Stomach (tissue), 8 donors: ENCODE measurements at regions not wholly inside any gene's neighbourhood (a gene's known extent, or its start where the extent isn't known, plus 50 kb on each side); places are given as distances from the start of the nearest gene placed in this dataset.

Source experiments
- DNase-seq, 2 donors: peaks; one replicate each; pipeline versions ENCODE4 v3.0.0 to v3.0.0-alpha.2; 2013 to 2019
- H3K27ac ChIP-seq, 5 donors: fragments of 200-600 bp in 4 of 5; sonication (generic) in 4 of 5; one replicate each; pipeline ENCODE4 v1.5.1; 2013 to 2019; ENCODE audit warnings: mild to moderate bottlenecking in 1 of 5, moderate library complexity in 1 of 5
- H3K27me3 ChIP-seq, 3 donors: fragments of 200-600 bp; sonication (generic); one replicate each; pipeline ENCODE4 v1.5.1; 2017 to 2019; ENCODE audit warnings: mixed run types in 1 of 3
- H3K36me3 ChIP-seq, 4 donors: fragments of 200-600 bp; sonication (generic); 1 replicate in 3 of 4; 2 replicates in 1 of 4; pipeline ENCODE4 v1.5.1; 2016 to 2019
- H3K4me1 ChIP-seq, 4 donors: fragments of 200-600 bp; sonication (generic); one replicate each; pipeline ENCODE4 v1.5.1; 2016 to 2019
- H3K4me3 ChIP-seq, 4 donors: fragments of 200-600 bp; sonication (generic) in 3 of 4; one replicate each; pipeline ENCODE4 v1.5.1; 2016 to 2019; ENCODE audit warnings: mild to moderate bottlenecking in 1 of 4
- H3K9me3 ChIP-seq, 4 donors: fragments of 200-600 bp; sonication (generic); one replicate each; pipeline ENCODE4 v1.5.1; 2016 to 2019
- CTCF ChIP-seq, 7 experiments: fragments of 450-650 bp in 4 of 7; fragments of 200-600 bp in 3 of 7; sonication (generic) in 3 of 7; IDR thresholded peaks; one replicate each; pipeline ENCODE4 v1.5.1; 2016 to 2019; ENCODE audit warnings: antibody characterized with exemption in 7 of 7, control low read depth in 2 of 7, mild to moderate bottlenecking in 1 of 7
- EP300 ChIP-seq: sonication (generic); formaldehyde crosslinking; IDR thresholded peaks from one replicate; pipeline ENCODE4 v1.6.1; 2017; ENCODE audit warnings: antibody characterized with exemption
- POLR2A ChIP-seq, 4 donors: fragments of 450-650 bp; IDR thresholded peaks; one replicate each; pipeline ENCODE4 v1.6.1; 2016; ENCODE audit warnings: antibody characterized with exemption in 4 of 4, control low read depth in 2 of 4, mild to moderate bottlenecking in 1 of 4, moderate library complexity in 1 of 4
- POLR2AphosphoS5 ChIP-seq, 3 donors: sonication (generic); formaldehyde crosslinking; IDR thresholded peaks; one replicate each; pipeline ENCODE4 v1.6.1; 2016; ENCODE audit warnings: antibody characterized with exemption in 3 of 3
- WGBS, 5 donors: extraction: QIAGEN DNeasy Blood & Tissue Kit in 3 of 5; methylation state at CpG; one replicate each; pipeline versions ENCODE4 v1.1.5 to v1.1.7; 2013 to 2018; 5-methylcytosine and 5-hydroxymethylcytosine counted together
- intact Hi-C: fragments of 100-400 bp; cut with DNase I; formaldehyde crosslinking; loops from one replicate; pipeline ENCODE4 v1.15.1; 2023; ENCODE audit warnings: low total_unique reads
- donor health status: healthy with polysubstance abuse.
- donor health status: Bipolar disorder and iron deficiency.
- donor health status: healthy.

GRCh38 chr20:53874104-53874503 is 196.3 kb downstream of the BCAS1 start:
- Histone ChIP-seq H3K36me3 (no peaks in the 10 kb centered on the region), H3K4me3 (no peak overlapping the region), H3K4me1 (peaks cover 4 to 39% (median 23%) of the 10 kb centered on the region in 4 donors), H3K9me3 (no peaks in the 10 kb centered on the region), H3K27me3 (no peaks in the 10 kb centered on the region), H3K27ac (no peak overlapping the region)
- DNase-seq: no peak
- intact Hi-C loops: no loop called here
- 95 to 98% (median 96%) methylated on average over 7 of the region's 7 CpGs for WGBS, 5 donors
- TF ChIP-seq POLR2AphosphoS5 (IDR thresholded peaks at IDR 0.05) (no peak), EP300 (no peak), POLR2A (IDR thresholded peaks at IDR 0.05) (no peak), CTCF (IDR thresholded peaks at IDR 0.05) (no peak)

- H3K4me3 ChIP-seq: no peak overlapping the region
Observed at GRCh38 chr20:53873230-53873604, 197.2 kb downstream of the BCAS1 start.

GRCh38 chr20:53872561-53873229 is 197.7 kb downstream of the BCAS1 start:
- Histone ChIP-seq H3K9me3 (no peaks in the 10 kb centered on the region), H3K27me3 (no peaks in the 10 kb centered on the region), H3K27ac (peak overlapping the region in 4 of 5 donors; percentile 13 to 40 (median 18)), H3K36me3 (no peaks in the 10 kb centered on the region), H3K4me3 (no peak overlapping the region), H3K4me1 (peaks cover 7 to 43% (median 25%) of the 10 kb centered on the region in 4 donors)
- intact Hi-C loops: no loop called here
- TF ChIP-seq POLR2A (IDR thresholded peaks at IDR 0.05) (no peak), POLR2AphosphoS5 (IDR thresholded peaks at IDR 0.05) (no peak), EP300 (no peak), CTCF (IDR thresholded peaks at IDR 0.05) (no peak)
- peak in 1 of 2 donors; percentile 49 for DNase-seq
- 31 to 45% (median 37%) methylated on average over 10 of the region's 10 CpGs for WGBS, 5 donors

More at GRCh38 chr20:53873230-53873604, 197.2 kb downstream of the BCAS1 start:
- H3K4me1 ChIP-seq: peaks cover 4 to 39% (median 21%) of the 10 kb centered on the region in 4 donors
- TF ChIP-seq EP300 (no peak), POLR2AphosphoS5 (IDR thresholded peaks at IDR 0.05) (no peak), CTCF (IDR thresholded peaks at IDR 0.05) (no peak), POLR2A (IDR thresholded peaks at IDR 0.05) (no peak)
- H3K27me3 ChIP-seq: no peaks in the 10 kb centered on the region
- intact Hi-C loops: no loop called here
- H3K36me3 ChIP-seq: no peaks in the 10 kb centered on the region
- no peaks in the 10 kb centered on the region for H3K9me3 ChIP-seq
- no peak for DNase-seq
- peak overlapping the region; percentile 1 to 40 (median 13) for H3K27ac ChIP-seq
- WGBS, 5 donors: 71 to 84% (median 79%) methylated on average over 2 of the region's 2 CpGs

GRCh38 chr20:53872081-53872541 is 198.3 kb downstream of the BCAS1 start:
- TF ChIP-seq POLR2A (IDR thresholded peaks at IDR 0.05): no peak
- TF ChIP-seq POLR2AphosphoS5 (IDR thresholded peaks at IDR 0.05): no peak
- TF ChIP-seq CTCF (IDR thresholded peaks at IDR 0.05): no peak
- no peak for TF ChIP-seq EP300
- H3K4me1 ChIP-seq: peaks cover 13 to 49% (median 30%) of the 10 kb centered on the region in 4 donors
- H3K36me3 ChIP-seq: no peaks in the 10 kb centered on the region
- H3K4me3 ChIP-seq: no peak overlapping the region
- peak overlapping the region in 3 of 5 donors; percentile 16 to 40 (median 21) for H3K27ac ChIP-seq
- DNase-seq: no peak
- H3K27me3 ChIP-seq: no peaks in the 10 kb centered on the region
- intact Hi-C loops: no loop called here
- WGBS, 5 donors: 18 to 31% (median 26%) methylated on average over 2 of the region's 2 CpGs
- no peaks in the 10 kb centered on the region for H3K9me3 ChIP-seq
